GM21825 (cell line): ENCODE measurements at regions not wholly inside any gene's neighbourhood (a gene's known extent, or its start where the extent isn't known, plus 50 kb on each side); places are given as distances from the start of the nearest gene placed in this dataset.

Experiments used
- ATAC-seq: cut with Tn5 transposase; IDR thresholded peaks from one replicate; pipeline ENCODE4 v1.9.1; 2021; ENCODE audit warnings: mild to moderate bottlenecking, moderate library complexity; ENCODE audit not compliant: unreplicated experiment

DNA sequence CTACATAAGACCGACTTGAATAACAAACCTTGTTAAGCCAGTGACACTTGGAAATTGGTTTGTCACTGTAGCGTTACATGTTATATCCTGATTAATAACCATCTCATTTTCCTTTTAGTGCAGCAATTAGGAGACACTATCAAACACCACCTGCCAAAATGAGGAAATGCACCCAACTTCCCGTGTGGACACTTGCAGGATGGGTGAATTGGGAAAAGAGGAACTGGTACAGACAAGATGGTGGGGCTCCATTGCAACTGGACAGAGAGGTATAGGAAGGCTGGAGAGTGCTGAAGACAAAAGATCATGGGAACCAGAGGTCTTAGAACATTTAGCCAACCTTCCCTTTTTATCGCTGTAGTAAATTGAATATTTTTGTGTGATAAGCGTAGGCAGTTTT, 816.3 kb upstream of the HS6ST1 start:
- no peak for ATAC-seq

DNA sequence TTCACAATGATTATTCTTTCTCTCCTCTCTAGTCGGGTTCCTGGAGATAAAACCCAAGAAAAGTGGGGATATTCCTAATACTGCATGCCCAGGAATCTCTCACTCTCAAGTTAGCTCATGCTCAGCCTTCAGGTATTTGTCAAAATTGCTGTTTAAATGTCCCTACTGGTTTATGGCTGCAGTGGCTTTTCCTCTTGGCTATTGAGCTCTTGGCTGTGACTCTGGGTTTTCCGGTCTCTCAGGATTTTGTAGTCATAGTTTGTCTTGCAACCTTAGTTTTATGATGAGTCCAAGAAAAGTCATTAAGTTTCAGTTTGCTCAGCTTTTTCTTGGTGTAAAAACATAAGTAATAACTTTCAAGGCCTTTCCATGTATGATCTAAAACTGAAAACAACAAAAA, 820.7 kb upstream of the HS6ST1 start:
- no peak for ATAC-seq

DNA sequence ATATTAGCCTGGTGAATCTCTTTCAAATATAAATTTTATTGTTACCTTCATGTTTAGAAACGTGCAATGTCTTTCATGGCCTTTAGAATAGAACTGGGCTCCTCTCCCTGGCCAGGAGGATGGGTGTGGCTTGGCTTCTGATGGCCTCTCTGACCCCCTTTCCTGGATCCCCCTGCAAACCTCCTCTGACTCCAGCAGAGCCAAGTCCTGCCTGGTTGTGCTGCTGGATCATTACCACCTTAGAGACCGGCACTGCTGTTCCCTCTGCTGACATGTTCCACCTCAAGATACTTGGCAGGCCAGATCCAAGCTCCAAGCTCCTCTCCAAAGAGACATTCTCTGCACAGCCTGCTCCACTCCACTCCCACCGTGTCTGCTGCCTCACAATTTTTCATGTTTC, 823.8 kb upstream of the HS6ST1 start:
- no peak for ATAC-seq

DNA sequence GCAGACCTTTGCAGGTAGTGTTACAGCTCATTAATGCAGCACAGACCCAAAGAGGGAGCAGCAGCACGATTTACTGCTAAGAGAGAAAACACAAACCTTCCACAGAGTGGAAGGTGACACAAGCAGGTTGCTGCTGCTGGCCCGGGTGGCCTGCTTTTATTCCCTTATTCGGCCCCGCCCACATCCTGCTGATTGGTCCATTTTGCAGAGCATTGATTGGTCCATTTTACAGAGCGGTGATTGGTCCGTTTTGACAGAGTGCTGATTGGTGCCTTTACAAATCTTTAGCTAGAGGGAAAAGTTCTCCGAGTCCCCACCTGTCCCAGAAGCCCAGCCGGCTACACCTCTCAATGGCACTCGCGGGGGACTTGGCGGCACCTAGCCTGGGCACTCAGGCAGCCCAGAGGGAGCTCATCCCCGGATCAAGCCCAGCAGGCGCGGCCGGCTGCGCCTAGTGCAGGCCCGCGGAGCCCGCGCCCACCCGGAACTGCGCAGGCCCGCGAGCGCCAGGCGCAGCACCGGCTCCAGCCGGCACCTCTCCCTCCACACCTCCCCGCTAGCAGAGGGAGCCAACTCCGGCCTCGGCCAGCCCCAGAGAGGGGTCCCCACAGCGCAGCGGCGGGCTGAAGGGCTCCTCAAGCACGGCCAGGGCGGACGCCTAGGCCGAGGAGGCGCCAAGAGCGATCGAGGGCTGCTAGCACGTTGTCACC, 825.6 kb upstream of the HS6ST1 start:
- no peak for ATAC-seq

DNA sequence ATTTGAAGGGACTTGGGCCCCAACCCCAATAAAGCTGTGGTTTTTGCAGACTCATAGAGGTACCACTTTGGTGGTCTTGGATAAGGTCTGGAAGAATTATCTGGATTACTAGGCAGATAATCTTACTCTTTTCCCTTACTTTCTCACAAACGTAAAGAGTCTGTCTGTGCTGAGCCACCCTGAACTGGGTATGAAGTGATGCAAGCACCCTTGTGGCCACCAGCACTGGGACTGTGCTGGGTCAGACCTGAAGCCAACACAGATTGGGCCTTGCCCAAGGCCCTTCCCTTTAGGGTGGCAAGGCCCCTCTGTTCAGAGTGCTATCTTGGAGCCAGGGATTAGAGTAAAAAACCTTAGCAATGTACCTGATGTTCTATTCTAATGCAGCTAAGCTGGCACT, 827.0 kb upstream of the RAB6C start:
- ATAC-seq, result no peak

DNA sequence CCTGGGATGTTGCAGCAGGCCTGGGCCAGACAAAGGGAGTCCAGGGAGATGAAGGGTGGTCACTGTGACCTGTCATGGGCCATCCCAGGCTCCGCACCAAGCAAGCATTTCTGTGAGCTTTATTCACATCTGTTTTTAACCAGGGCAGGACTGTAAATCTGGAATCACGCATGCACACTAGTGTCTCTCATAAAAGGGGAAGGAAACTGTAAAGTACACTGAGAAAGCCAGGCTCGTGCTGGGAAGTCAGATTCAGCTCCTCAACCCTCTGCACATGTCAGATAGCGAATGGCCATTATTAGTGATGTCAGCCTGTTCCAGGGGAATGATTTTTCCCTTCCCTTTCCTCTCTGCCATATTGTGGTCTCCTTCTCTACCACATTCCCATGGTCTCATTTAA, 818.6 kb upstream of the RAB6C start:
- ATAC-seq, result no peak

DNA sequence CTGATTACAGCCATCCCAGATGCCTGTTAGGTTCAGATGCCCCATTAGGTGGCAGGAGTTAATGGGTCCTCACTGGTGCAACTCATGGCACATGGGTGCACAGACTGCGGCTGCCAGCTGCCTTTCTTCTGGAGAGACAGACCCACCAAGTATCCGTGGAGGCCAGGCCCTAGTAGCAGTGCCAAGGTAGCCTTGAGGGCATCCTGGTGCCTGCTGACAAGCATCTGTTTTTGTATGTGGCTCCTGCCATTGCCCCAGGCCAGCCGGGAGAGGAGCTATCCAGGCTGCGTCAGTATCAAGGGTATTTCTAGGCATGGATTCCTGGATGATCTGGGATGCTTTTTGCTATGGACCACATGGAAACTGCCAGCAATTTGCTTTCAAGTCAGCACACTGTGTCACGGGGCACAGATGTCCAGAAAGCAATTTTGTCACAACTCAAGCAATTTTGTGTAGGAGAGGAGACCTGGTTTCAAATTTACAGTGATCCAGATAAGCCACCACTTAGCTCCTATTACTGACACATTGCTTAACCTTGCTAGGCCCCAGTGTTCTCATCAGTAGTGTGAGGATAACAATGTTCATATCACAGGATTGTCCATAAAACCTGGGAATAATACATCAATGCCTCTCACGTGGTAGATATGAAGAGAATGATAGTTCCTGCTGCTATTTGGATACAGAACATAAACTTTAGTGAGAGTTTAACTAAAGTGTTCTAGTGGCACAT, 815.1 kb upstream of the RAB6C start:
- ATAC-seq, result no peak

DNA sequence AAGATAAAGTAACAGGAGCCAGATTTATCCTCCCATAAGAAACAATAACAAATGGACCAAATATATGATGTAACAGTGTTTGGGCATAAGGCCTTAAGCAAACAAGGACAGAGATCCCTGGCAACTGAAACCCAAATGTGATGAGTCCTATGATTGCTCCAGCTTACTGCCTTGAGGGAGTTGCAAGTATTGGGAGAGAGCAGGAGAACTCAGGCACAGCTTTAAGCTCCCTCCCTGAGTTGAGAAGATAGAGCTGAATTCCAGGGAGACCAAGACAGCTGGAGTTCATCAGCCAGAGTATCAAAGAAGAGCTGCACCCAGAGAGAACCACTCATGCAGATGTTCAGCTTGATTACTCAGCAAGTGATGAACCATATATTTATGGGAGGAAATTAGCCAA, 814.5 kb upstream of the RAB6C start:
- ATAC-seq, result no peak

DNA sequence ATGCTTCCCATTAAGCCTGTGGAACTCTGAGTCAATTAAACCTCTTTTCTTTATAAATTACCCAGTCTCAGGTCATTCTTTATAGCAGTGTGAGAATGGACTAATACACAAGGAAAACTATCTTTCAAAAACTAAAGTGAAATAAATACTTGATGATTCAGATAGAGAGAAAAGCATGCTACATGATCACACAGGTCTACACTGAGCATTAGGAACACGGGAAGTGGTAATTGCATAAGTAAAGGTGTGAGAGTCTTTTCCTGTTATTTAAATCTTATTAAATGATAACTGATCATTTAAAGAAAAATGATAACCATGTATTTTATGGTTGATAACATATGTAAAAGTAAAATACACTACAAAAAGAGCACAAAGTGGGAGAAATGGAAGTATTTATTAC, 812.0 kb upstream of the RAB6C start:
- no peak for ATAC-seq

DNA sequence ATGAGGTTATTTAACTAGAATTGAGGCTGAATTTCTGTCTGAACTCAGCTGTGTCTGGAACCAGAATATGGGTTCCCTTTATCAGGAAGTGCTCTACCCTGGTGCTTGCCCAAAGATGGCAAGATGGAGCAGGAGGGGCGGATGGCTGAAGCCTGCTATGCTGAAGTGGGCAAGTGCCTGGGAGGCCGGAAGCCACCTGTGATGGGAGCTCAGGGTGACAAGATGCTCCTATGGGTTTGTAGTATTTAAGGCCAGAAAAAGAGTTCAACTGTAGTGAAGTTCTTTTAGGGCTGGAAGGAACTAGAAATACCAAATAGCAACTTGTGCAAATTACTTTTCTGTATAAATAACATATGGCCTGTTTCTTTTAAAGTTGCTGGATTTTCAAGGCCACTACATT, 808.9 kb upstream of the RAB6C start:
- no peak for ATAC-seq

DNA sequence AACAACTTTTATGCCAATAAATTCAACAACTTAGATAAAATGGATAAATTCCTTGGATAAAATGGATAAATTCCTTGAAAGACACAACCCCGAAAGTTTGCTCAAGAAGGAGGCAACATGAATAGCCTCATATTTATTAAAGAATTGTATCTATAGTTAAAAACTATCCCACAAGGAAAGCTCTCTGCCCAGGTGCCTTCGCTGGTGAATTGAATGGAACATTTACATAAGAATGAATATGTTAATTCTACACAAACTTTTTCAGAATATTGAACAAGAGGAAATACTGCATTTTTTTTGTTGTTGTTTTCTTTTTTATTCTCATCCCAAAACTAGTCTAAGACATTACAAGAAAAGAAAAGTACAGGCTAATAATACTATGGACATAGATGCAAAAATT, 805.3 kb upstream of the RAB6C start:
- no peak for ATAC-seq

DNA sequence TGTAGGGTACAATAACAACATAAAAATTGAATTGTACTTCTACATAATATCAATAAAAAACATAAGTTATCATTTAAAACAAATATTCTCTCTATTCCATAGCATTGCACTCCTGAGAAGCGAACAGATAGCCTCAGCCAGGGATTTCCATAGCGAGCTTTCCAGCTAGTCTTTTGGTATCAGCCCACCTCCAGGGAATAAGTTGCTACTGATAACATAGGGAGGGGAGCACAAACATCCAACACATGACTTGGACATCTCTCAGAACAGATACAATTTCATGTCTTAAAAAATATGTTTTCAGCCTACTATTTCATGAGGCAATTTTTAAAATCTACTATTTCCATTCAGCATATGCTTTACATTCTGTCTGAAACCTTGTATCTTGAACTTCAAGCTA, 804.4 kb upstream of the RAB6C start:
- ATAC-seq, result no peak

DNA sequence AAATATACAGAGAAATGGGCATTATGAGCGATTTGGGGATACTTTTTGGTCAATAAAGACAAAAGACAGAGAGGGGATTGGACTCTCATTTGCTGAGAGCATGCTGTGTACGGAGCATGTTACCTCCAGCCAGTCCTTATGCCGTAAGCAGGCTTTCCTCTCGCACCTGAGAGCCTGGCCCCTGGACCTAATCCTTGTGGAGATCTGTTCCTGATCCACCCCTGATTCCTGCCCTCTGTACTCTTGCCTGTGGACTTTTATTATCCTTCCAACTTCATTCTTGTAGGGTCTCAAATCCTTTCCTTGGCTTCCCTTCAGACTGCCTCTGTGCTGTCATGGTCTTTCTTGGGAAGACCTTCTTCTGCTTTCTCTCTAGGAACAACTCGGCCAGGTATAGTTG, 803.1 kb upstream of the RAB6C start:
- ATAC-seq, result no peak

DNA sequence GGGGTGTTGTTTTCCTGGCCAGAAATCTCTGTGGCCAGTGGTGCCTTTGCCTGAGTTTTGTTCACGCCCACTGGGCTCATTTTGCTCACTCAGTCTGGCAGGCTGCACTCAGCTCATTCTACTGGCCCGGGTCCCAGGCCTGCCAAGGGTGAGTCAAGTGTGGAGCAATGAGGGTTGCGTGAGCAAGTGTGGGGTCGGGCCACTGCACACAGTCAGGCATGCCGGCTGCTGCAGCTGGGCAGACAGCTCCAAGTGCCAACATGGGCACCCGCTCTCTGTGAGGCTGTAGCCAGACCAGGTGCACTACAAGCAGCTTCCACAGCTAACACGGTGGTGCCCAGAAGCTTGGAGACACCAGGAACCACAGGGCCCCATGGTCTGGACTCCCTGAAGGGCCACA, 801.1 kb upstream of the RAB6C start:
- no peak for ATAC-seq

DNA sequence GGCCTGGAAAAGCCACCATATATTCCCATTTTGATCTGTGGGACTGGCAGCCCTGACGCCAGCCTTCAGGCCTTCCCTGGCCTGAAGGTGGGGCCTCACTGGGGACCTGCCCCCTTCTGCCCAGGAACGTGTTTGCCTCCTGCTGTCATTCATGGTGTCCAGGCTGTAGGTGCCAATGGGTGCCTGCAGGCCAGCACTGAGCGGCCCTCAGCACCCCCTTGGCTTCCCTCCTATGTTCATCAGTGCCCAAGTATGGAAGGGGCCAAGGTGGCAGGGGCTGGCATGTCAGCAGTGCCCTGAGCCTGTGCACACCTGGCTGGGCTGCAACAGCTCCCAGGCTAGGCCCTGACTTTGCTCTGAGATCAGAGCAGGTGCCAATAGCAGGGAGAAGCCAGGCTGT, 800.3 kb upstream of the RAB6C start:
- no peak for ATAC-seq

DNA sequence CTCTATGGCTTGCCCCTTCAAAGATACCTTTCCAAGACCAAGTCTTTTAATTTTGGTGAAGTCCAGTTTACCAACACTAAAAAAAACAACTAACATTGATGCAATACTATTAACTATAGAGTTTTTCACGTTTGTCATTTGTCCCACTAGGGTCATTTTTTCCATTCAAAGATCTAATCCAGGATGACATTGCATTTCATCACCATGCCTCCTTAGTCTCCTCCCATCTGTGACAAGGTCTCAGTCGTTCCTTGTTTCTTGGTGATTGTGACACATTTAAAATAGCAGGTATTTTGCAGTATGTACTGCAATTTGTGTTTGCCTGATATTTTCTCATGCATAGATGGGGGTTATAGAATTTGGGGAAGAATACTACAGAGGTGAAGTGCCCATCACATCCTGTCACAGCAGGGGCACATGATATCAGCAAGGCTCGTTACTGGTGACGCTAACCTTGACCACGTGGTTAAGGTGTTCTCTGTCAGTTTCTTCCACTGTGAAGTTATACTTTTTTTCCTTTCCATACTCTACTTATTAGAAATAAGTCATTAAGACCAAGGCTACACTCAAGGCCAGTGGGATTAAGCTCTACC, 799.2 kb upstream of the RAB6C start:
- no peak for ATAC-seq

DNA sequence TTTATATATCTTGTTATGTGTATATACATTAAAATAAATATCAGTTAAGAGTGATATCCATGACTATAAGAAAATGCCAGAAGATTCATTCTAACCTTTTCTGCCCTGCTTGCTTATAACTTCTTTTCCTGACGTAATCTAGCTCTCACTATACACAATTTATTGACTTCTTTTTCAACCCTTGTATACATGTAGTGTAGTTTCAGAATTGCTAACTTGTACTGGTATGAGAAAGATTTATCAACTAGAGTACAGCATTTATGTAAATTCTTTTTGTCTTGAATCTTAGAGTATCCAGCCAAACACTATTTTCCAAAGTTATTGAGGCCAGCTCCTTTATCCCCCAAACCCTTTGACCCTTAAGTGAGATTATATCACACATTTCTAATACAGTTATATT, 798.0 kb upstream of the RAB6C start:
- ATAC-seq, result no peak

DNA sequence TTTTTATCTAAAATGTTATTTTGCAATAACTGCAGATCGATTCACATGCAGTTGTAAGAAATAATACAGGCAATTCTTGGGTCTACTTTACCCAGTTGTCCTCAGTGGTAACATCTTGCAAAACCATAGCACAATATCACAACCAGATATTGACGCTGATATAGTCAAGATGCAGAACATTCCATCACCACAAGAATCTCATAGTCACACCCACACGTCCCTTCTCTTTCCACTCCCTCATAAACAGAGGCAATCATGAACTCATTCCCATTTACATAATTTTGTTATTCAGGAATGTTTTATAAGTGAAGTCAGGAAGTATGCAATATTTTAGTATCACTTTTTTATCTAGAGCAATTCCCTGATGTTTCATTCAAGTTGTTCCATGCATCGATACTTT, 797.5 kb upstream of the RAB6C start:
- no peak for ATAC-seq

DNA sequence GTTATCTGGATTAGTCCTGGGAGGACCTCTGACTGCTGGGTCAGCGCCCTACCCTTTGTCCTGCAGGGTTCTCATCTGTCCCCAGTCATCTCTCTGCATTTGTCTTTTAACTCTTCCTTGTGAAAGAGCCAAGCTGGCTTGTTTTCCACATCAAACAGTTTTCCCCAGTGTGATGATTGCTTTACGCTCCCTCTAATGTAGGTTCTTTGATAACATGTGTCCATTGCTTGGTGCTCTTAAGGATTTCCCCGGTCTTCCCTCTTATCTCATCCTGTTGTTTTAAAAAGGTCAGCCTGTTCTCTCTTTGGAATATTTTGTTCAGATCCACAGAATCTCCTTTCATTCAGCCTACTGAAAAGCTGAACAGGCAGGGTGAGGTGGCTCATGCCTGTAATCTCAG, 792.1 kb upstream of the RAB6C start:
- no peak for ATAC-seq

DNA sequence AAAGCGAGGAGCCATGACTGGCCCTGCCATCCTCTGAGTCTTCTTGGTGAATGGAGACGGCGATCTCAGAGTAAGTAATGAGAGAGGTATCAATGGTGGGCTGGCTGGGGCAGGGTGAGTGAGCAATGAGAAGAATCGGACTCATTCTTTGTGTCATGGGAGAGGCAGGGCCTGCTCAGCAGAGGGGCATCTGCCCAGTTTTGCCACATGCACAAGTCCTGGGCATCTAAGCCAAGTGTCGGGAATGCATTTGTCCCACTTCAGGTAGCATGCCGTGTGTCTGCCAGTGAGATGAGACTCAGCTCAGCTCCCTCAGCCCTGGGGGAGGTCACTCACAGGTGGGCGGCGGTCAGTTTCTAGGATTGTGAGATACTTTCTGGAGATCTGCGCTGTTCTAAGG, 791.0 kb upstream of the RAB6C start:
- no peak for ATAC-seq

DNA sequence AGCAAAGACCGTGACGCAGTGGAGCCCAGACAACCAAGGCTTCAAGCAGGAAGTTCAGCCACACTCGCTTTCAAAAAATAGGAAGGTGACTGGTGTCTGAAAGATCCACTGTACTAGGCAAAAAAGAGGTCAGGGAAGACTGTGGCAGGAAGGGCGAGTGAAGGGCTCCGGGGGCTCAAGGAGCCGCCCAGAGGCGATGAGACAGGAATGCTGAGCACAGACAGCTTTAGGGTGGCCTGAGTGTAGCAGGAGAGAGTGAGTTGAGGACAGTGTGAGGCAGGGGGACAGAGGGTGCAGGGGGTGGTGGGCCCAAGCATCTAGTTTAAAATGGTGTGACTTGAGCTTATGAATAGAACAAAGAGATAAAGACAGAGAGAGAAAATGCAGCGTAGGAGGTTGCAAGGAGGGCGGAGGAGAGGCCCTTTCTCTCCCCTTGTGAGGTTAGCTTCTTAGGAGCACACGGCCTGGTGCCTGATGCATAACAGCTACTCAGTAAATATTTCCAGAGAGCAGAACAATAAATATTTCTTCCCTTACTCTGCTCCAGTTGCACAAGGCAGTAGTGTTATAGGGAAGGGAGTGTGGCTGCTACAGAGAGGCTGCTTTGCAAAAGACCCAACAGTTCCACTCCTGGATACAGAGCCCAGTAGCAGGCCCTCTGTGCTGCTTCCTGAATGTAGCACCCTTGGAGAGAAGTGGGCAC, 789.7 kb upstream of the RAB6C start:
- no peak for ATAC-seq

DNA sequence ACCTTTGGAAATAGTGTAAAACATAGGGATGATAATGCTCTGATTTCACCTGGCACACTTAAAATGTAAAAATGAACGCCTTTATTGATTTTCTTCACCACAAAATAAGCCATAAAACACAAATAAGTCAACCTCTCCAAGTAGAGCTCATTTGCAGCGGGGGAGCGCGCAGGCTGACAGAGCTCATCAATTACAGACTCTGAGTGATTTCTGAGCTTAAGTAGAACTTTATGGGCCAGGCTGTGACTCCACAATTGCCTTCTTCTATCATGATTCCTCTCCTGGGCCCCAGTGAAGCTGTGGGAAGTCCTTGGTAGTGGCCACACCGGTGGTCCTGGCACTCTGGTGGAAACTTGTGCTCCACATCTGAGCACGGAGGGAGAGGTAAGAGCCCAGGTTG, 789.0 kb upstream of the RAB6C start:
- no peak for ATAC-seq
